KMS-11 (cell line): ENCODE measurements at regions not wholly inside any gene's neighbourhood (a gene's known extent, or its start where the extent isn't known, plus 50 kb on each side); places are given as distances from the start of the nearest gene placed in this dataset.

Experiments
- H2AFZ ChIP-seq: fragments of 200-600 bp; sonication (generic); 2 replicates; pipeline ENCODE4 v1.6.1; 2016; ENCODE audit warnings: antibody characterized with exemption, mixed run types, low read depth
- H3K27ac ChIP-seq: fragments of 200-600 bp; sonication (generic); 2 replicates; pipeline ENCODE4 v1.6.1; 2016; ENCODE audit warnings: mild to moderate bottlenecking, mixed run types
- H3K27me3 ChIP-seq: fragments of 200-600 bp; sonication (generic); 2 replicates; pipeline ENCODE4 v1.6.1; 2017; ENCODE audit warnings: mild to moderate bottlenecking, low read depth, mixed run types, moderate library complexity; ENCODE audit not compliant: insufficient read depth
- H3K36me3 ChIP-seq: fragments of 200-600 bp; sonication (generic); 2 replicates; pipeline ENCODE4 v1.6.1; 2017; ENCODE audit warnings: mild to moderate bottlenecking, mixed run types; ENCODE audit not compliant: insufficient read depth
- H3K4me1 ChIP-seq: fragments of 200-600 bp; sonication (generic); 2 replicates; pipeline ENCODE4 v1.6.1; 2016; ENCODE audit warnings: mild to moderate bottlenecking, low read depth, mixed run types; ENCODE audit not compliant: poor library complexity, severe bottlenecking
- H3K4me2 ChIP-seq: fragments of 200-600 bp; sonication (generic); 2 replicates; pipeline ENCODE4 v1.7.0; 2016; ENCODE audit warnings: mild to moderate bottlenecking, mixed run types
- H3K4me3 ChIP-seq: fragments of 200-600 bp; sonication (generic); IDR thresholded peaks from 2 replicates; pipeline ENCODE4 v1.6.1; 2017; ENCODE audit warnings: low read depth, low read length, mixed read lengths; ENCODE audit not compliant: insufficient read depth
- H3K79me2 ChIP-seq: fragments of 200-600 bp; sonication (generic); 2 replicates; pipeline ENCODE4 v1.6.1; 2016; ENCODE audit warnings: low read depth, mixed run types; ENCODE audit not compliant: insufficient read depth
- H3K9ac ChIP-seq: fragments of 200-600 bp; sonication (generic); 2 replicates; pipeline ENCODE4 v1.6.1; 2016; ENCODE audit warnings: mild to moderate bottlenecking, mixed run types
- H4K20me1 ChIP-seq: fragments of 200-600 bp; sonication (generic); 2 replicates; pipeline ENCODE4 v1.6.1; 2016; ENCODE audit warnings: mild to moderate bottlenecking, mixed run types; ENCODE audit not compliant: insufficient read depth
- TF ChIP-seq, protein P1 (sequence below): fragments of 200-600 bp; sonication (generic); conservative IDR thresholded peaks from 2 replicates; pipeline ENCODE4 v1.6.1; 2017; ENCODE audit warnings: low read depth, mild to moderate bottlenecking, antibody characterized with exemption, low read length, moderate library complexity, mixed read lengths

DNA sequence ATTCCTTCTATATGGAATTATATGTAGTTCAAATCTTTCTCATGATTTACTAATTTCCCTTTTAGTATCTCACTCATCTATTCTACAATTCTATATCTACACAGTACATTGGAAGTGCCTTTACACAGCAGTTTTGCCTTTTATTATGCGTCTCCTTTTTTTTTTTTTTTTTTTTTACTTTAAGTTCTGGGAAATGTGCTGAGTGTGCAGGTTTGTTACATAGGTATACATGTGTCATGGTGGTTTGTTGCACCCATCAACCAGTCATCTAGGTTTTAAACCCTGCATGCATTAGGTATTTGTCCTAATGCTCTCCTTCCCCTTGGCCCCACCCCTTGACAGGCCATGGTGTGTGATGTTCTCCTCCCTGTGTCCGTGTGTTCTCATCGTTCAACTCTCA is 1150.1 kb upstream of the PRR20A start:
- no peak overlapping the region for H3K4me2 ChIP-seq
- no peak overlapping the region for H3K4me3 ChIP-seq
- H3K27me3 ChIP-seq = no peaks in the 10 kb centered on the region
- TF ChIP-seq, protein P1, sequence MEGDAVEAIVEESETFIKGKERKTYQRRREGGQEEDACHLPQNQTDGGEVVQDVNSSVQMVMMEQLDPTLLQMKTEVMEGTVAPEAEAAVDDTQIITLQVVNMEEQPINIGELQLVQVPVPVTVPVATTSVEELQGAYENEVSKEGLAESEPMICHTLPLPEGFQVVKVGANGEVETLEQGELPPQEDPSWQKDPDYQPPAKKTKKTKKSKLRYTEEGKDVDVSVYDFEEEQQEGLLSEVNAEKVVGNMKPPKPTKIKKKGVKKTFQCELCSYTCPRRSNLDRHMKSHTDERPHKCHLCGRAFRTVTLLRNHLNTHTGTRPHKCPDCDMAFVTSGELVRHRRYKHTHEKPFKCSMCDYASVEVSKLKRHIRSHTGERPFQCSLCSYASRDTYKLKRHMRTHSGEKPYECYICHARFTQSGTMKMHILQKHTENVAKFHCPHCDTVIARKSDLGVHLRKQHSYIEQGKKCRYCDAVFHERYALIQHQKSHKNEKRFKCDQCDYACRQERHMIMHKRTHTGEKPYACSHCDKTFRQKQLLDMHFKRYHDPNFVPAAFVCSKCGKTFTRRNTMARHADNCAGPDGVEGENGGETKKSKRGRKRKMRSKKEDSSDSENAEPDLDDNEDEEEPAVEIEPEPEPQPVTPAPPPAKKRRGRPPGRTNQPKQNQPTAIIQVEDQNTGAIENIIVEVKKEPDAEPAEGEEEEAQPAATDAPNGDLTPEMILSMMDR = no peak
- H3K9ac ChIP-seq = no peak overlapping the region
- H3K36me3 ChIP-seq = no peaks in the 10 kb centered on the region
- no peaks in the 10 kb centered on the region for H3K4me1 ChIP-seq
- H4K20me1 ChIP-seq = no peaks in the 10 kb centered on the region
- H3K27ac ChIP-seq = no peak overlapping the region
- H2AFZ ChIP-seq = no peak overlapping the region
- no peaks in the 10 kb centered on the region for H3K79me2 ChIP-seq

DNA sequence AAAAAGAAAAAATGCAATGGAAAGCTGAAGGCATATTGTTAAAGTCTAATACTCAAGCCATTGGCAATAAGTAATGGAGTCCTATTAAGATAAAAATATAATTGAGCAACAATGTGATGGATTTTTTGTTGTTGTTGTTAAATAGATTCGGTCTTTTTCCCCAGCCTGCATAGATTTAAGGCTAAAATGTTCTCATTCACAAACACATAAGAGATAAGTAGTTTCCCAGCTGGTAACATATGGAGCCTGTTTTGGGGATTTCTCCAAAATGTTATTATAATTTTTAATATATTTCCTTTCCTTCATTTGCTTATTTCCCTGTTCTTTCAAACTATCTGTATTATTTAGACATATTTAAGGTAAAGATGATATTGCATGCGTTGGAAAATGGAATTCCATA is 1149.1 kb upstream of the PRR20A start:
- Histone ChIP-seq H2AFZ (no peak overlapping the region), H3K9ac (no peak overlapping the region), H4K20me1 (no peaks in the 10 kb centered on the region), H3K4me1 (no peaks in the 10 kb centered on the region), H3K27me3 (no peaks in the 10 kb centered on the region), H3K4me2 (no peak overlapping the region), H3K36me3 (no peaks in the 10 kb centered on the region), H3K27ac (no peak overlapping the region), H3K4me3 (no peak overlapping the region), H3K79me2 (no peaks in the 10 kb centered on the region)
- TF ChIP-seq, protein P1 = no peak

- no peak overlapping the region for H3K4me2 ChIP-seq
- H3K27ac ChIP-seq = no peak overlapping the region
- no peak overlapping the region for H2AFZ ChIP-seq
- no peak overlapping the region for H3K9ac ChIP-seq
- H3K4me1 ChIP-seq = no peaks in the 10 kb centered on the region
- H3K4me3 ChIP-seq = no peak overlapping the region
- no peaks in the 10 kb centered on the region for H4K20me1 ChIP-seq
- H3K79me2 ChIP-seq = no peaks in the 10 kb centered on the region
- TF ChIP-seq, protein P1 = no peak
- no peaks in the 10 kb centered on the region for H3K36me3 ChIP-seq
- H3K27me3 ChIP-seq = no peaks in the 10 kb centered on the region
Measured at GRCh38 chr13:55992145-55992544, 1148.6 kb upstream of the PRR20A start.

DNA sequence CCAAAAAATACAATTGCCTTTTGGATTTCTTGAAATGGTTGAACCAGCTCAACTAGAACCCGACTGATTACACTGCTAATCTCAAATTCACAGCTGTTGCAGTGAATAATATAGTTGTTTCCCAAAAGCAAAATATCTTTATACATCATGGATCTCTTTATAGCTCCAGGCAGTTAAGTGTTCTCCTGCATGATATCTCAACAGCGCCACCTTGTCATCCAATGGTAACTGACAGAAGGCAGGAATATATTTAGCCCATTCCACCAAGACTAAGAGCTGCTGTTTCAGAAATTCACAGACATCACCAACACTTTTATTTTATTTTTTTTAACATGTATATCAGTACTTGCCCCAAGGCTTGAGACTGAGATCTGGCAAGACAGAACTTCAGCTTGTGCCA is 1141.0 kb upstream of the PRR20A start:
- H3K4me2 ChIP-seq = no peak overlapping the region
- H3K9ac ChIP-seq = no peak overlapping the region
- H3K79me2 ChIP-seq = no peaks in the 10 kb centered on the region
- H3K36me3 ChIP-seq = no peaks in the 10 kb centered on the region
- H3K27me3 ChIP-seq = no peaks in the 10 kb centered on the region
- H3K27ac ChIP-seq = no peak overlapping the region
- no peak overlapping the region for H2AFZ ChIP-seq
- H4K20me1 ChIP-seq = no peaks in the 10 kb centered on the region
- H3K4me1 ChIP-seq = no peaks in the 10 kb centered on the region
- TF ChIP-seq, protein P1 = no peak
- no peak overlapping the region for H3K4me3 ChIP-seq
